ENCODE measurements at regions not wholly inside any gene's neighbourhood (a gene's known extent, or its start where the extent isn't known, plus 50 kb on each side); places are given as distances from the start of the nearest gene placed in this dataset.

DNA sequence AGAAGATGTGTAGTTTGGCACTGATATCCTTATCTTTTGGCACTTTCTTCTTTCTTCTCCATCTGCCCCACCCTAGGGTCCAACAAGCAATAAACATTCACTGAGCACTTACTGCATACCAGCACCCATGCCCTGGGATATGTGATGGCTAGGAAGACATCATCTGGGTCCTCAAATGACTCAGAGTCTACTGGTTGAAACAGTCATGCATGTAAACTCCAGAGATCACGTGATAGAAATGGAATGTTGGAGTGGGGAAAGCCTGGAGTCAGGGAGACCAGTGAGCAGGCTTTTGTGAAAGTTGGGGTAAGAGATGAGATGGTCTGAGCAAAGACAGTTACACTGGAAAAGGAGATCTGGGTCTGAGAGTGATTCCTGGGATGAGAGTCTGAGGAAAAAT, 724.9 kb upstream of the TENM4 start:
- no peak overlapping the region for H3K27ac ChIP-seq (replicated peaks)
- no peaks in the 10 kb centered on the region for H3K27me3 ChIP-seq (ENCODE audit: insufficient read depth, poor library complexity, severe bottlenecking)
- no peak for DNase-seq (ENCODE audit: low read depth in 1 of 2, low spot score in 1 of 2)
- no peak overlapping the region for H3K4me3 ChIP-seq (replicated peaks; ENCODE audit: insufficient read depth, low read length)
- TF ChIP-seq SPI1 (IDR thresholded peaks at IDR 0.05; ENCODE audit: borderline replicate concordance, low read depth) (no peak), POLR2AphosphoS5 (IDR thresholded peaks at IDR 0.05; ENCODE audit: low read depth) (no peak), GABPA (IDR thresholded peaks at IDR 0.05; ENCODE audit: low read depth) (no peak)
- TF ChIP-seq, protein P1, sequence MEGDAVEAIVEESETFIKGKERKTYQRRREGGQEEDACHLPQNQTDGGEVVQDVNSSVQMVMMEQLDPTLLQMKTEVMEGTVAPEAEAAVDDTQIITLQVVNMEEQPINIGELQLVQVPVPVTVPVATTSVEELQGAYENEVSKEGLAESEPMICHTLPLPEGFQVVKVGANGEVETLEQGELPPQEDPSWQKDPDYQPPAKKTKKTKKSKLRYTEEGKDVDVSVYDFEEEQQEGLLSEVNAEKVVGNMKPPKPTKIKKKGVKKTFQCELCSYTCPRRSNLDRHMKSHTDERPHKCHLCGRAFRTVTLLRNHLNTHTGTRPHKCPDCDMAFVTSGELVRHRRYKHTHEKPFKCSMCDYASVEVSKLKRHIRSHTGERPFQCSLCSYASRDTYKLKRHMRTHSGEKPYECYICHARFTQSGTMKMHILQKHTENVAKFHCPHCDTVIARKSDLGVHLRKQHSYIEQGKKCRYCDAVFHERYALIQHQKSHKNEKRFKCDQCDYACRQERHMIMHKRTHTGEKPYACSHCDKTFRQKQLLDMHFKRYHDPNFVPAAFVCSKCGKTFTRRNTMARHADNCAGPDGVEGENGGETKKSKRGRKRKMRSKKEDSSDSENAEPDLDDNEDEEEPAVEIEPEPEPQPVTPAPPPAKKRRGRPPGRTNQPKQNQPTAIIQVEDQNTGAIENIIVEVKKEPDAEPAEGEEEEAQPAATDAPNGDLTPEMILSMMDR (IDR thresholded peaks at IDR 0.05; ENCODE audit: insufficient read depth, low read length), result no peak
- TF ChIP-seq, protein P2, sequence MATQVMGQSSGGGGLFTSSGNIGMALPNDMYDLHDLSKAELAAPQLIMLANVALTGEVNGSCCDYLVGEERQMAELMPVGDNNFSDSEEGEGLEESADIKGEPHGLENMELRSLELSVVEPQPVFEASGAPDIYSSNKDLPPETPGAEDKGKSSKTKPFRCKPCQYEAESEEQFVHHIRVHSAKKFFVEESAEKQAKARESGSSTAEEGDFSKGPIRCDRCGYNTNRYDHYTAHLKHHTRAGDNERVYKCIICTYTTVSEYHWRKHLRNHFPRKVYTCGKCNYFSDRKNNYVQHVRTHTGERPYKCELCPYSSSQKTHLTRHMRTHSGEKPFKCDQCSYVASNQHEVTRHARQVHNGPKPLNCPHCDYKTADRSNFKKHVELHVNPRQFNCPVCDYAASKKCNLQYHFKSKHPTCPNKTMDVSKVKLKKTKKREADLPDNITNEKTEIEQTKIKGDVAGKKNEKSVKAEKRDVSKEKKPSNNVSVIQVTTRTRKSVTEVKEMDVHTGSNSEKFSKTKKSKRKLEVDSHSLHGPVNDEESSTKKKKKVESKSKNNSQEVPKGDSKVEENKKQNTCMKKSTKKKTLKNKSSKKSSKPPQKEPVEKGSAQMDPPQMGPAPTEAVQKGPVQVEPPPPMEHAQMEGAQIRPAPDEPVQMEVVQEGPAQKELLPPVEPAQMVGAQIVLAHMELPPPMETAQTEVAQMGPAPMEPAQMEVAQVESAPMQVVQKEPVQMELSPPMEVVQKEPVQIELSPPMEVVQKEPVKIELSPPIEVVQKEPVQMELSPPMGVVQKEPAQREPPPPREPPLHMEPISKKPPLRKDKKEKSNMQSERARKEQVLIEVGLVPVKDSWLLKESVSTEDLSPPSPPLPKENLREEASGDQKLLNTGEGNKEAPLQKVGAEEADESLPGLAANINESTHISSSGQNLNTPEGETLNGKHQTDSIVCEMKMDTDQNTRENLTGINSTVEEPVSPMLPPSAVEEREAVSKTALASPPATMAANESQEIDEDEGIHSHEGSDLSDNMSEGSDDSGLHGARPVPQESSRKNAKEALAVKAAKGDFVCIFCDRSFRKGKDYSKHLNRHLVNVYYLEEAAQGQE (IDR thresholded peaks at IDR 0.05; ENCODE audit: insufficient replicate concordance, low read depth), result no peak

DNA sequence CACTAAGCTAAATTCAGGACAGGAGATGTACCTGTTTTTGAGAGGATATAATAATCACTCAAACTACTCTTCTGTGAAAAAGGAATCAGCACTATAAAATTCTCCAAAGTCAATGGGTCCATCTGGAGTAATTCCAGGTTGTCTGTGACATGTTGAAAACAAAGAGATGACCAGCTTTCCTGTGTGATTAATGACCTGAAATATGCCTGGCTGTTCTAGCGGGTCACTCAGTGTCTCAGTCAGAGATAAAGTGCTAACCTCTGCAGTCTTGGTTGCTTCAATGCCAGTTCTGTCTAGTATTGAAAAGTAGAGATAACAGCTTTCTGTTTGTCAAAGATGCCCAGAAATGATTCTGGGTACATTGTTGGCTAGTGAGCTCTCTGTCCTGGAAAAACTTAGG, 722.6 kb upstream of the TENM4 start:
- TF ChIP-seq, protein P2 (IDR thresholded peaks at IDR 0.05; ENCODE audit: insufficient replicate concordance, low read depth), result no peak
- TF ChIP-seq, protein P1 (IDR thresholded peaks at IDR 0.05; ENCODE audit: insufficient read depth, low read length), result no peak
- TF ChIP-seq GABPA (IDR thresholded peaks at IDR 0.05; ENCODE audit: low read depth) (no peak), SPI1 (IDR thresholded peaks at IDR 0.05; ENCODE audit: borderline replicate concordance, low read depth) (no peak), POLR2AphosphoS5 (IDR thresholded peaks at IDR 0.05; ENCODE audit: low read depth) (no peak)
- H3K4me3 ChIP-seq (replicated peaks; ENCODE audit: insufficient read depth, low read length), result no peak overlapping the region
- DNase-seq (ENCODE audit: low read depth in 1 of 2, low spot score in 1 of 2), result no peak
- H3K27me3 ChIP-seq (ENCODE audit: insufficient read depth, poor library complexity, severe bottlenecking), result no peaks in the 10 kb centered on the region
- no peak overlapping the region for H3K27ac ChIP-seq (replicated peaks)

DNA sequence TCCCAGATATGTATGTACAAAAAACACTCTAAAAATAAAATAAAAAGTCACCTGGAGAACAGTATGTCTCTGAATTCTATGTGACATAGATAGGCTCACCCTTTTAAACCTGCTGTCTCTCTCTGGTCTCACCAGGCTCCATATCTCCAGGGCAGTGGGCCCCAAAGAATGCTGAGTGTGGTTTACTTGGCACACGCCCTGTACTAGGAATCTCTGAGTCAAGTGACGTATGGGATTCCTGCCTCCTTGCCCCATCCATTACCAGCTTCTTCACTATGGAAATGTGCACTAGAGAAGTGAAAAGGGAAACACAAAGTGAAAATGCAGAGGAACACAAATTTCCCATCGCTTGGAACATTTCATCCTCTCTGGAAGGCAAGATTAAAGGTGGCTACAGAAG, 722.2 kb upstream of the TENM4 start:
- no peak for DNase-seq (ENCODE audit: low read depth in 1 of 2, low spot score in 1 of 2)
- Histone ChIP-seq H3K27ac (replicated peaks) (no peak overlapping the region), H3K4me3 (replicated peaks; ENCODE audit: insufficient read depth, low read length) (no peak overlapping the region), H3K27me3 (ENCODE audit: insufficient read depth, poor library complexity, severe bottlenecking) (no peaks in the 10 kb centered on the region)
- TF ChIP-seq, protein P1 (IDR thresholded peaks at IDR 0.05; ENCODE audit: insufficient read depth, low read length), result no peak
- TF ChIP-seq POLR2AphosphoS5 (IDR thresholded peaks at IDR 0.05; ENCODE audit: low read depth) (no peak), SPI1 (IDR thresholded peaks at IDR 0.05; ENCODE audit: borderline replicate concordance, low read depth) (no peak), GABPA (IDR thresholded peaks at IDR 0.05; ENCODE audit: low read depth) (no peak)
- TF ChIP-seq, protein P2 (IDR thresholded peaks at IDR 0.05; ENCODE audit: insufficient replicate concordance, low read depth), result no peak

Measured in HL-60 (cell line).